ENCODE measurements at regions not wholly inside any gene's neighbourhood (a gene's known extent, or its start where the extent isn't known, plus 50 kb on each side); places are given as distances from the start of the nearest gene placed in this dataset.
A peak's percentile ranks its signal among the peaks of the same experiment; 100 is the strongest.

GRCh38 chr2:176521878-176522670 lies 252.8 kb downstream of the MTX2 start:
- CTCF ChIA-PET = no interaction called here
- TF ChIP-seq ZNF384 (IDR thresholded peaks at IDR 0.05) (no peak), BHLHE40 (IDR thresholded peaks at IDR 0.05; ENCODE audit: borderline replicate concordance) (no peak), NFRKB (IDR thresholded peaks at IDR 0.05) (no peak), FOXA1 (IDR thresholded peaks at IDR 0.05) (no peak), TARDBP (IDR thresholded peaks at IDR 0.05) (no peak), CTBP1 (IDR thresholded peaks at IDR 0.05; ENCODE audit: borderline replicate concordance) (no peak), SP1 (IDR thresholded peaks at IDR 0.05) (no peak), PKNOX1 (IDR thresholded peaks at IDR 0.05) (no peak), FOXM1 (IDR thresholded peaks at IDR 0.05; ENCODE audit: borderline replicate concordance) (no peak)
- DNase-seq (ENCODE audit: extremely low spot score) = no peak
- POLR2A ChIA-PET = no interaction called here

GRCh38 chr2:176525086-176525485 lies 255.8 kb downstream of the MTX2 start:
- TF ChIP-seq SUZ12 (IDR thresholded peaks at IDR 0.05) = no peak
- DNase-seq (ENCODE audit: extremely low spot score) = no peak
- ChIA-PET POLR2A (no interaction called here), CTCF (no interaction called here)

- no peak for DNase-seq (ENCODE audit: extremely low spot score)
- ChIA-PET CTCF (no interaction called here), POLR2A (no interaction called here)
- TF ChIP-seq LEF1 (IDR thresholded peaks at IDR 0.05; ENCODE audit: borderline replicate concordance) = no peak
- no peak for TF ChIP-seq ARNT (IDR thresholded peaks at IDR 0.05)
- no peak for TF ChIP-seq PKNOX1 (IDR thresholded peaks at IDR 0.05)
- no peak for TF ChIP-seq FOXK2 (IDR thresholded peaks at IDR 0.05)
- no peak for TF ChIP-seq SUZ12 (IDR thresholded peaks at IDR 0.05)
- no peak for TF ChIP-seq BHLHE40 (IDR thresholded peaks at IDR 0.05; ENCODE audit: borderline replicate concordance)
- no peak for TF ChIP-seq FOXM1 (IDR thresholded peaks at IDR 0.05; ENCODE audit: borderline replicate concordance)
- no peak for TF ChIP-seq ELF4 (IDR thresholded peaks at IDR 0.05)
- TF ChIP-seq TARDBP (IDR thresholded peaks at IDR 0.05) = no peak
- TF ChIP-seq SP1 (IDR thresholded peaks at IDR 0.05) = no peak
- no peak for TF ChIP-seq CTBP1 (IDR thresholded peaks at IDR 0.05; ENCODE audit: borderline replicate concordance)
- TF ChIP-seq ZNF384 (IDR thresholded peaks at IDR 0.05) = no peak
- TF ChIP-seq HDGF (IDR thresholded peaks at IDR 0.05; ENCODE audit: borderline replicate concordance) = no peak
These were observed 258.0 kb downstream of the MTX2 start for GRCh38 chr2:176526995-176527901.

GRCh38 chr2:176531608-176532007 lies 262.4 kb downstream of the MTX2 start:
- TF ChIP-seq LEF1 (IDR thresholded peaks at IDR 0.05; ENCODE audit: borderline replicate concordance) (no peak), SP1 (IDR thresholded peaks at IDR 0.05) (no peak), TARDBP (IDR thresholded peaks at IDR 0.05) (no peak), FOXA1 (IDR thresholded peaks at IDR 0.05) (no peak), HDGF (IDR thresholded peaks at IDR 0.05; ENCODE audit: borderline replicate concordance) (no peak), PKNOX1 (IDR thresholded peaks at IDR 0.05) (peak; percentile 89), FOXM1 (IDR thresholded peaks at IDR 0.05; ENCODE audit: borderline replicate concordance) (no peak), NFRKB (IDR thresholded peaks at IDR 0.05) (no peak), ZNF384 (IDR thresholded peaks at IDR 0.05) (no peak), BHLHE40 (IDR thresholded peaks at IDR 0.05; ENCODE audit: borderline replicate concordance) (no peak), CTBP1 (IDR thresholded peaks at IDR 0.05; ENCODE audit: borderline replicate concordance) (peak; percentile 72; the same call in 1 of the 2 replicates), SUZ12 (IDR thresholded peaks at IDR 0.05) (no peak)
- no peak for DNase-seq (ENCODE audit: extremely low spot score)
- ChIA-PET CTCF (interaction anchor here (0.6 to 1.0 kb wide), 2 partner anchors 60 to 392 kb away, joined by 3 to 4 read pairs; no protein-coding TSS in a partner anchor), POLR2A (no interaction called here)

- CTCF ChIA-PET = no interaction called here
These were observed 264.4 kb downstream of the MTX2 start for GRCh38 chr2:176533505-176534193.

More at GRCh38 chr2:176533505-176534193, 264.4 kb downstream of the MTX2 start:
- TF ChIP-seq ZNF384 (IDR thresholded peaks at IDR 0.05) (no peak), FOXM1 (IDR thresholded peaks at IDR 0.05; ENCODE audit: borderline replicate concordance) (no peak), L3MBTL2 (conservative IDR thresholded peaks at IDR 0.05) (no peak), BHLHE40 (IDR thresholded peaks at IDR 0.05; ENCODE audit: borderline replicate concordance) (no peak)
- DNase-seq (ENCODE audit: extremely low spot score) = no peak
- POLR2A ChIA-PET = interaction anchor here (1.0 kb wide), 1 partner anchor 21 kb away, joined by 3 read pairs; no protein-coding TSS in a partner anchor

Measured in HEK293T (cell line).